ENCODE measurements at regions not wholly inside any gene's neighbourhood (a gene's known extent, or its start where the extent isn't known, plus 50 kb on each side); places are given as distances from the start of the nearest gene placed in this dataset.

DNA sequence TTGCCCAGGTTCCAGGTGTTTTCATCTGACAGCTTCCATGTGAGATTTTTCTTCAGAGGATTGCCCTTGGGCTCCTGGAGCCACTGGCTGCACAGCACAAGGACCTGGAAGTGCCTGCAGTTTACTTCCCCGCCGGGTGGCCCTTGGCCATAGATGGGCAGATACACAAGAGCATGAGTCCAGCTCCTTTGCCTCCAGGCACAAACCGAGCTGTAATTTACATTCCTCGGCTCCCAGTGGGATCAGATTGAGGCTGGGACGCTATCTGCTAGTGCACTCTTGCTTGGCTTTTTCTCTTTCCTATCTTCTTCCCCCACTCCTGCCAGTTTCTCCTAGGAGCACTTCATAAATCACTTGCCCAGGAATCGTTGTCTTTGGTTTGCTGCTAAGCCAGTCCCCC, 85.4 kb upstream of the RALY start:
- no TSS peak for BruUV-seq (replicated peaks)
- ChIA-PET CTCF (ENCODE audit: unreplicated experiment) (no interaction called here), POLR2A (interaction anchor here (0.8 to 2.0 kb wide), 2 partner anchors 11 to 35 kb away, joined by 3 to 10 read pairs; no protein-coding TSS in a partner anchor)
- Histone ChIP-seq H3K9me3 (ENCODE audit: low read length) (no peaks in the 10 kb centered on the region), H3K4me3 (ENCODE audit: low read depth, low read length, poor library complexity, severe bottlenecking) (no peak overlapping the region), H2AFZ (ENCODE audit: low read length) (no peak overlapping the region), H3K79me2 (ENCODE audit: insufficient read depth, low read depth, low read length) (no peaks in the 10 kb centered on the region), H4K20me1 (ENCODE audit: insufficient read depth, low read length) (no peaks in the 10 kb centered on the region), H3K4me2 (ENCODE audit: low read length) (no peak overlapping the region), H3K9me2 (ENCODE audit: insufficient read depth, low read length) (no peaks in the 10 kb centered on the region), H3K36me3 (ENCODE audit: insufficient read depth, low read length) (no peaks in the 10 kb centered on the region), H3K27ac (ENCODE audit: low read depth, low read length, poor library complexity, severe bottlenecking) (no peak overlapping the region), H3K4me1 (ENCODE audit: insufficient read depth, low read length, poor library complexity, severe bottlenecking) (peaks cover 43% of the 10 kb centered on the region)
- no peak for TF ChIP-seq EZH2phosphoT487 (IDR thresholded peaks at IDR 0.05; ENCODE audit: borderline replicate concordance, low read depth, low read length)
- TF ChIP-seq, protein P1, sequence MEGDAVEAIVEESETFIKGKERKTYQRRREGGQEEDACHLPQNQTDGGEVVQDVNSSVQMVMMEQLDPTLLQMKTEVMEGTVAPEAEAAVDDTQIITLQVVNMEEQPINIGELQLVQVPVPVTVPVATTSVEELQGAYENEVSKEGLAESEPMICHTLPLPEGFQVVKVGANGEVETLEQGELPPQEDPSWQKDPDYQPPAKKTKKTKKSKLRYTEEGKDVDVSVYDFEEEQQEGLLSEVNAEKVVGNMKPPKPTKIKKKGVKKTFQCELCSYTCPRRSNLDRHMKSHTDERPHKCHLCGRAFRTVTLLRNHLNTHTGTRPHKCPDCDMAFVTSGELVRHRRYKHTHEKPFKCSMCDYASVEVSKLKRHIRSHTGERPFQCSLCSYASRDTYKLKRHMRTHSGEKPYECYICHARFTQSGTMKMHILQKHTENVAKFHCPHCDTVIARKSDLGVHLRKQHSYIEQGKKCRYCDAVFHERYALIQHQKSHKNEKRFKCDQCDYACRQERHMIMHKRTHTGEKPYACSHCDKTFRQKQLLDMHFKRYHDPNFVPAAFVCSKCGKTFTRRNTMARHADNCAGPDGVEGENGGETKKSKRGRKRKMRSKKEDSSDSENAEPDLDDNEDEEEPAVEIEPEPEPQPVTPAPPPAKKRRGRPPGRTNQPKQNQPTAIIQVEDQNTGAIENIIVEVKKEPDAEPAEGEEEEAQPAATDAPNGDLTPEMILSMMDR (conservative IDR thresholded peaks at IDR 0.05; ENCODE audit: low read length): no peak
- no peak for DNase-seq (ENCODE audit: low spot score)
- intact Hi-C loops (cut with micrococcal nuclease; ENCODE audit: unreplicated experiment): no loop called here

DNA sequence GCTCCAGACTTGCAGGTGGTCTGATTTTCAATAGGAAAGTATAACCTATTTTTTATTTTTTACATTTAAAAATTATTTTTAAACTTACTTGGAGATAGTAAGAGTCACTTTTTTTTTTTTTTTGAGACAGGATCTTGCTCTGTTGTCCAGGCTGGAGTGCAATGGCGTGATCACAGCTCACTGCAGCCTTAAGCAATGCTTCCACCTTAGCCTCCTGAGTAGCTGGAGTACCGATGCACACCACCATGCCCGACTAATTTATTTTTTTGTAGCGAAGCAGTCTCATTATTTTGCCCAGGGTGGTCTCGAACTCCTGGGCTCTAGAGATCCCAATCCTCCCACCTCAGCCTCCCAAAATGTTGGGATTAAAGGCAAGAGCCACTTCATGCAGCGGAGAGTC, 84.8 kb upstream of the RALY start:
- Histone ChIP-seq H3K27ac (ENCODE audit: low read depth, low read length, poor library complexity, severe bottlenecking) (no peak overlapping the region), H3K79me2 (ENCODE audit: insufficient read depth, low read depth, low read length) (no peaks in the 10 kb centered on the region), H3K4me1 (ENCODE audit: insufficient read depth, low read length, poor library complexity, severe bottlenecking) (peaks cover 49% of the 10 kb centered on the region), H3K4me3 (ENCODE audit: low read depth, low read length, poor library complexity, severe bottlenecking) (no peak overlapping the region), H3K4me2 (ENCODE audit: low read length) (no peak overlapping the region), H3K9me3 (ENCODE audit: low read length) (no peaks in the 10 kb centered on the region), H3K36me3 (ENCODE audit: insufficient read depth, low read length) (no peaks in the 10 kb centered on the region), H4K20me1 (ENCODE audit: insufficient read depth, low read length) (no peaks in the 10 kb centered on the region), H3K9me2 (ENCODE audit: insufficient read depth, low read length) (no peaks in the 10 kb centered on the region), H2AFZ (ENCODE audit: low read length) (0 out of 2 replicates have a peak overlapping the region, but pooled peaks have one; percentile 84)
- TF ChIP-seq EZH2phosphoT487 (IDR thresholded peaks at IDR 0.05; ENCODE audit: borderline replicate concordance, low read depth, low read length): no peak
- TF ChIP-seq, protein P1 (conservative IDR thresholded peaks at IDR 0.05; ENCODE audit: low read length): no peak
- ChIA-PET POLR2A (interaction anchor here (0.9 to 2.0 kb wide), 2 partner anchors 11 to 32 kb away, joined by 3 to 10 read pairs; no protein-coding TSS in a partner anchor), CTCF (ENCODE audit: unreplicated experiment) (no interaction called here)
- BruUV-seq (replicated peaks): no TSS peak
- intact Hi-C loops (cut with micrococcal nuclease; ENCODE audit: unreplicated experiment): no loop called here
- no peak for DNase-seq (ENCODE audit: low spot score)

DNA sequence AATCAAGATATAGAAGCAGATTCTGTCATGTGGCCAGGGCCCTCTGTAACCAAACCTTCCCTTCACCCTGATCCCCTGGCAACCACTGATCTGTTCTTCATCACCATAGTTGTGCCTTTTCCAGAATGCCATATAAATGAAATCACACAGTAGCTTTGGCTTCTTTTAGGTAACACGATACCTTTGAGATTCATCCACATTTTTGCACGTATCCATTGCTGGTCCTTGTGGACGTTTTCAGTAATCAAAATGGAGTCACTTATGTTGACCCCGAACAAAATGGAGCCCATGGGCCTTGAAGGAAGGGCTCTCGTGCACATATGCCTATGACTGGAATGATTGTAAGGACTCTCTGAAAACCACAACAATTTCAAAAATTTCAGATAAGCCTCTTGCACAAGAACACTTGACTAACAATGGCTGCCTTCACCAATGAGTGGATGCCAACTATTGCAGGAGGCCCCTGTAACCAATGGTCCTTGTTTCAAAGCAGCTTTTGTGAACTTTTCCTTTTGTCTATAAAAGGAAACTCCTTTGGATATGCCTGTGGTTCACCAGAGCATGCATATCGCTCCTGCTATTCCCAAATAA, 84.3 kb upstream of the RALY start:
- POLR2A ChIA-PET: interaction anchor here (0.7 to 2.0 kb wide), 3 partner anchors 12 to 43 kb away, joined by 3 to 10 read pairs (median 3); no protein-coding TSS in a partner anchor
- no peak for TF ChIP-seq EZH2phosphoT487 (IDR thresholded peaks at IDR 0.05; ENCODE audit: borderline replicate concordance, low read depth, low read length)
- TF ChIP-seq, protein P1 (conservative IDR thresholded peaks at IDR 0.05; ENCODE audit: low read length): no peak
- CTCF ChIA-PET (ENCODE audit: unreplicated experiment): no interaction called here
- Histone ChIP-seq H3K36me3 (ENCODE audit: insufficient read depth, low read length) (no peaks in the 10 kb centered on the region), H3K4me3 (ENCODE audit: low read depth, low read length, poor library complexity, severe bottlenecking) (no peak overlapping the region), H3K4me1 (ENCODE audit: insufficient read depth, low read length, poor library complexity, severe bottlenecking) (peaks cover 54% of the 10 kb centered on the region), H2AFZ (ENCODE audit: low read length) (peak overlapping the region; percentile 84; the same call in 1 of the 2 replicates), H3K27ac (ENCODE audit: low read depth, low read length, poor library complexity, severe bottlenecking) (peak overlapping the region; percentile 89), H3K79me2 (ENCODE audit: insufficient read depth, low read depth, low read length) (no peaks in the 10 kb centered on the region), H4K20me1 (ENCODE audit: insufficient read depth, low read length) (no peaks in the 10 kb centered on the region), H3K4me2 (ENCODE audit: low read length) (no peak overlapping the region; the same call in 1 of the 2 replicates), H3K9me2 (ENCODE audit: insufficient read depth, low read length) (no peaks in the 10 kb centered on the region), H3K9me3 (ENCODE audit: low read length) (no peaks in the 10 kb centered on the region)
- DNase-seq (ENCODE audit: low spot score): no peak
- intact Hi-C loops (cut with micrococcal nuclease; ENCODE audit: unreplicated experiment): no loop called here
- no TSS peak for BruUV-seq (replicated peaks)

Data from OCI-LY7 (cell line).